Keratinocyte (primary cell): ENCODE measurements at regions not wholly inside any gene's neighbourhood (a gene's known extent, or its start where the extent isn't known, plus 50 kb on each side); places are given as distances from the start of the nearest gene placed in this dataset.

ENCODE experiments used
- DNase-seq: peaks from one replicate; pipeline ENCODE4 v3.0.0-alpha.2; 2011; ENCODE audit warnings: low read depth, missing footprints, low spot score
- FAIRE-seq: peaks from 2 replicates; lab custom pipeline; 2011; peaks lifted over from hg19 to GRCh38; lab: Jason Lieb, UNC
- H2AFZ ChIP-seq: 2 replicates; pipeline ENCODE4 v1.6.0; 2012; ENCODE audit warnings: low read length, control low read depth, inconsistent platforms; ENCODE audit not compliant: control insufficient read depth
- H3K27ac ChIP-seq: 2 replicates; pipeline ENCODE4 v1.5.1; 2011; ENCODE audit warnings: low read length; ENCODE audit not compliant: control insufficient read depth, insufficient read depth
- H3K27me3 ChIP-seq: 3 replicates; pipeline ENCODE4 v1.6.0; 2011; ENCODE audit warnings: low read length; ENCODE audit not compliant: control insufficient read depth, insufficient read depth; ENCODE audit errors: extremely low read depth
- H3K36me3 ChIP-seq, 2 experiments: 2 replicates in 1 of 2; 3 replicates in 1 of 2; pipeline ENCODE4 v1.5.1; 2011; ENCODE audit warnings: low read length in 2 of 2, mild to moderate bottlenecking in 1 of 2; ENCODE audit not compliant: control insufficient read depth in 2 of 2, insufficient read depth in 2 of 2; ENCODE audit errors: extremely low read depth in 1 of 2
- H3K4me1 ChIP-seq: 3 replicates; pipeline ENCODE4 v1.5.1; 2011; ENCODE audit warnings: low read length; ENCODE audit not compliant: control insufficient read depth, insufficient read depth; ENCODE audit errors: extremely low read depth
- H3K4me2 ChIP-seq: 3 replicates; pipeline ENCODE4 v1.6.0; 2011; ENCODE audit warnings: low read depth, low read length; ENCODE audit not compliant: control insufficient read depth, insufficient read depth; ENCODE audit errors: extremely low read depth
- H3K4me3 ChIP-seq, 3 experiments: fragments of 200-600 bp in 1 of 3; sonication (generic) in 1 of 3; 2 replicates in 2 of 3; 3 replicates in 1 of 3; pipeline ENCODE4 v1.5.1; 2011 to 2016; ENCODE audit warnings: low read length in 3 of 3, mild to moderate bottlenecking in 3 of 3, control low read depth in 2 of 3, inconsistent platforms in 1 of 3, low read depth in 1 of 3, mixed read lengths in 1 of 3, mixed run types in 1 of 3, moderate library complexity in 1 of 3; ENCODE audit not compliant: control insufficient read depth in 2 of 3, insufficient read depth in 2 of 3; ENCODE audit errors: extremely low read depth in 1 of 3
- H3K79me2 ChIP-seq: 2 replicates; pipeline ENCODE4 v1.6.0; 2012; ENCODE audit warnings: low read length; ENCODE audit not compliant: control insufficient read depth, insufficient read depth
- H3K9ac ChIP-seq: 3 replicates; pipeline ENCODE4 v1.6.0; 2011; ENCODE audit warnings: low read length; ENCODE audit not compliant: control insufficient read depth, insufficient read depth; ENCODE audit errors: extremely low read depth
- H3K9me1 ChIP-seq: 3 replicates; pipeline ENCODE4 v1.6.0; 2011; ENCODE audit warnings: low read length; ENCODE audit not compliant: control insufficient read depth, insufficient read depth; ENCODE audit errors: extremely low read depth
- H3K9me3 ChIP-seq: 2 replicates; pipeline ENCODE4 v1.5.1; 2012; ENCODE audit warnings: low read depth, low read length; ENCODE audit not compliant: control insufficient read depth
- H4K20me1 ChIP-seq: 3 replicates; pipeline ENCODE4 v1.6.0; 2011; ENCODE audit warnings: low read length; ENCODE audit not compliant: control insufficient read depth, insufficient read depth; ENCODE audit errors: extremely low read depth
- EZH2 ChIP-seq: IDR thresholded peaks from one replicate; pipeline ENCODE4 v1.6.1; 2012; ENCODE audit warnings: inconsistent platforms, mild to moderate bottlenecking, low read length, moderate library complexity
- dilution Hi-C: fragments of 300-500 bp; cut with MboI; formaldehyde crosslinking; loops from one replicate; pipeline ENCODE4 v1.7.0; 2020; ENCODE audit warnings: low sequenced_read_pairs; ENCODE audit not compliant: extremely low pct_ligation_motif_present
- TF ChIP-seq, protein P1 (sequence below), 3 experiments: IDR thresholded peaks in 1 of 3; conservative IDR thresholded peaks in 1 of 3; optimal IDR thresholded peaks in 1 of 3; 2 replicates in 2 of 3; 3 replicates in 1 of 3; pipeline versions ENCODE3 to v1.5.1; 2011; ENCODE audit warnings: low read length in 3 of 3, mild to moderate bottlenecking in 3 of 3, moderate library complexity in 2 of 3, control low read depth in 1 of 3, inconsistent platforms in 1 of 3; ENCODE audit not compliant: insufficient read depth in 2 of 3; ENCODE audit errors: extremely low read depth in 1 of 3

DNA sequence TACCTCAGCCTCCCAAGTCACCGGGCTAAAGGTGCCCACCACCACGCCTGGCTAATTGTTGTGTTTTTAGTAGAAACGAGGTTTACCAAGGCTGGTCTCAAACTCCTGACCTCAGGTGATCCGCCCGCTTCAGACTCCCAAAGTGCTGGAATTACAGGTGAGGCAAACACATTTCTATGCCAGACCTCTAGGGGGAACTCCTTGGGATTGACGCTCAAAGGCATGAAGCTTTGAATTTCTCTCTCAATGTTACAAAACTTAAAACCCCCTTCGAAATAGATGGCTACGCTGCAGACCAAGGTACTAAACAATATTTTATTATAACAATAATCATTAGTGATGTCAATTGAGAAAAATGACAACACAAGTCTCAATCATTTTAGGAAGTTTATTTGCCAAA is 330.0 kb downstream of the SETD4 start:
- no peaks in the 10 kb centered on the region for H3K4me1 ChIP-seq
- no peak overlapping the region for H3K4me2 ChIP-seq
- no peaks in the 10 kb centered on the region for H3K36me3 ChIP-seq
- no peaks in the 10 kb centered on the region for H3K9me3 ChIP-seq
- no peak overlapping the region for H2AFZ ChIP-seq
- no peak overlapping the region for H3K27ac ChIP-seq
- H3K27me3 ChIP-seq, result no peaks in the 10 kb centered on the region
- no peak overlapping the region for H3K4me3 ChIP-seq
- DNase-seq (no peak), FAIRE-seq (no peak)
- TF ChIP-seq, protein P1, sequence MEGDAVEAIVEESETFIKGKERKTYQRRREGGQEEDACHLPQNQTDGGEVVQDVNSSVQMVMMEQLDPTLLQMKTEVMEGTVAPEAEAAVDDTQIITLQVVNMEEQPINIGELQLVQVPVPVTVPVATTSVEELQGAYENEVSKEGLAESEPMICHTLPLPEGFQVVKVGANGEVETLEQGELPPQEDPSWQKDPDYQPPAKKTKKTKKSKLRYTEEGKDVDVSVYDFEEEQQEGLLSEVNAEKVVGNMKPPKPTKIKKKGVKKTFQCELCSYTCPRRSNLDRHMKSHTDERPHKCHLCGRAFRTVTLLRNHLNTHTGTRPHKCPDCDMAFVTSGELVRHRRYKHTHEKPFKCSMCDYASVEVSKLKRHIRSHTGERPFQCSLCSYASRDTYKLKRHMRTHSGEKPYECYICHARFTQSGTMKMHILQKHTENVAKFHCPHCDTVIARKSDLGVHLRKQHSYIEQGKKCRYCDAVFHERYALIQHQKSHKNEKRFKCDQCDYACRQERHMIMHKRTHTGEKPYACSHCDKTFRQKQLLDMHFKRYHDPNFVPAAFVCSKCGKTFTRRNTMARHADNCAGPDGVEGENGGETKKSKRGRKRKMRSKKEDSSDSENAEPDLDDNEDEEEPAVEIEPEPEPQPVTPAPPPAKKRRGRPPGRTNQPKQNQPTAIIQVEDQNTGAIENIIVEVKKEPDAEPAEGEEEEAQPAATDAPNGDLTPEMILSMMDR (optimal IDR thresholded peaks at IDR 0.05 in 1 of 3, IDR thresholded peaks at IDR 0.05 in 1 of 3, conservative IDR thresholded peaks at IDR 0.05 in 1 of 3; ENCODE audit: extremely low read depth in 1 of 3, insufficient read depth in 2 of 3, low read length in 3 of 3), result no peak
- no peak overlapping the region for H3K9ac ChIP-seq
- H3K79me2 ChIP-seq, result no peaks in the 10 kb centered on the region
- H3K9me1 ChIP-seq, result no peaks in the 10 kb centered on the region
- H4K20me1 ChIP-seq, result no peaks in the 10 kb centered on the region
- dilution Hi-C loops, result no loop called here

DNA sequence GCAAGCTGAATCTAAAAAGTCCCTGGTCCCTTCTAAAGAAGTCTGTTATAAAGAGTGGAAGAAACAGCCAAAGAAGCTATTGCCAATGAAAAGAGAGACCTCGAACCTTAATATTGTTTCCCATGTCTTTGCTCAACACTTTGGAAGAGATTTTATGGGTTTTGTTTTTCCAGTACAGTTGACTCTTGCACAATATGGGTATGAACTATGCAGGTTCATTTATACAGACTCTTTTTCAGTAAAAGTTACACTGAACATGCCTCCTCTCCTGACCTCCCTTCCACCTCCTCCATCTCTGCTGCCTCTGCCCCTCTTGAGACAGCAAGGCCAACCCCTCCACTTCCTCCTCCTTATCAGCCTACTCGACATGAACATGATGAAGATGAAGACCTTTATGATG is 332.5 kb downstream of the SETD4 start:
- Histone ChIP-seq H3K27me3 (no peaks in the 10 kb centered on the region), H2AFZ (no peak overlapping the region), H4K20me1 (no peaks in the 10 kb centered on the region), H3K79me2 (no peaks in the 10 kb centered on the region), H3K9ac (no peak overlapping the region), H3K4me3 (no peak overlapping the region), H3K9me1 (no peaks in the 10 kb centered on the region), H3K36me3 (no peaks in the 10 kb centered on the region), H3K27ac (no peak overlapping the region), H3K4me1 (no peaks in the 10 kb centered on the region), H3K9me3 (no peaks in the 10 kb centered on the region), H3K4me2 (no peak overlapping the region)
- DNase-seq (no peak), FAIRE-seq (no peak)
- TF ChIP-seq EZH2, result no peak
- TF ChIP-seq, protein P1 (optimal IDR thresholded peaks at IDR 0.05 in 1 of 3, IDR thresholded peaks at IDR 0.05 in 1 of 3, conservative IDR thresholded peaks at IDR 0.05 in 1 of 3; ENCODE audit: extremely low read depth in 1 of 3, insufficient read depth in 2 of 3, low read length in 3 of 3), result no peak
- dilution Hi-C loops, result no loop called here
